Astrocyte of the cerebellum (primary cell): ENCODE measurements at regions not wholly inside any gene's neighbourhood (a gene's known extent, or its start where the extent isn't known, plus 50 kb on each side); places are given as distances from the start of the nearest gene placed in this dataset.
"Not testable (repeated sequence)": the region's sequence is repeated elsewhere in the genome, so short reads cannot be mapped to it uniquely, and the experiment has no call there.

Experiments
- DNase-seq: peaks from one replicate; pipeline ENCODE4 v3.0.0-alpha.2; 2011; ENCODE audit warnings: low read depth
- H3K4me3 ChIP-seq: 2 replicates; pipeline ENCODE4 v1.5.1; 2011; ENCODE audit warnings: mild to moderate bottlenecking, low read depth, low read length, moderate library complexity
- CTCF ChIP-seq: IDR thresholded peaks from 2 replicates; pipeline ENCODE4 v1.5.1; 2012; ENCODE audit warnings: low read length, low read depth, moderate library complexity, mild to moderate bottlenecking; ENCODE audit errors: missing control alignments
- in situ Hi-C: cut with HindIII; loops from 2 replicates; pipeline ENCODE4 v1.10.0; 2017; ENCODE audit warnings: low sequenced_read_pairs

GRCh38 chr5:30376848-30377247 lies 816.6 kb upstream of the CDH6 start:
- no peak for DNase-seq
- in situ Hi-C loops: loop anchor here (25.0 kb wide), 1 partner anchor 835 kb away; no protein-coding TSS in a partner anchor
- no peak for TF ChIP-seq CTCF
- no peak overlapping the region for H3K4me3 ChIP-seq

- no peak for DNase-seq
- no peak overlapping the region for H3K4me3 ChIP-seq
- no peak for TF ChIP-seq CTCF
- in situ Hi-C loops: no loop called here
Observed at GRCh38 chr5:30368064-30368463, 825.4 kb upstream of the CDH6 start.

GRCh38 chr5:30365031-30365430 lies 828.5 kb upstream of the CDH6 start:
- DNase-seq, H3K4me3 ChIP-seq, in situ Hi-C loops: not testable (repeated sequence)

- in situ Hi-C loops: no loop called here
- DNase-seq: no peak
- no peak overlapping the region for H3K4me3 ChIP-seq
- no peak for TF ChIP-seq CTCF
Observed at GRCh38 chr5:30357371-30357770, 836.1 kb upstream of the CDH6 start.

GRCh38 chr5:30355675-30356074 lies 837.8 kb upstream of the CDH6 start:
- H3K4me3 ChIP-seq: no peak overlapping the region
- DNase-seq: no peak
- in situ Hi-C loops: no loop called here
- TF ChIP-seq CTCF: no peak

GRCh38 chr5:30347858-30348257 lies 845.6 kb upstream of the CDH6 start:
- no peak overlapping the region for H3K4me3 ChIP-seq
- in situ Hi-C loops: no loop called here
- no peak for TF ChIP-seq CTCF
- DNase-seq: no peak

- H3K4me3 ChIP-seq, in situ Hi-C loops, DNase-seq: not testable (repeated sequence)
Observed at GRCh38 chr5:30345539-30346345, 847.7 kb upstream of the CDH6 start.
